ENCODE measurements at regions not wholly inside any gene's neighbourhood (a gene's known extent, or its start where the extent isn't known, plus 50 kb on each side); places are given as distances from the start of the nearest gene placed in this dataset.
A peak's percentile ranks its signal among the peaks of the same experiment; 100 is the strongest.

GRCh38 chr2:65548576-65549256 is 116.3 kb upstream of the SPRED2 start:
- DNase-seq: no peak

GRCh38 chr2:65548064-65548463 is 115.7 kb upstream of the SPRED2 start:
- DNase-seq: no peak

GRCh38 chr2:65545837-65546805 is 113.7 kb upstream of the SPRED2 start:
- DNase-seq: no peak

GRCh38 chr2:65541773-65542172 is 109.4 kb upstream of the SPRED2 start:
- no peak for DNase-seq

GRCh38 chr2:65539633-65540032 is 107.2 kb upstream of the SPRED2 start:
- no peak for DNase-seq

- DNase-seq: no peak
Observed at GRCh38 chr2:65537651-65538385, 105.4 kb upstream of the SPRED2 start.

GRCh38 chr2:65536596-65536995 is 104.2 kb upstream of the SPRED2 start:
- peak; percentile 23 for DNase-seq

- DNase-seq: no peak
Observed at GRCh38 chr2:65532937-65533336, 100.5 kb upstream of the SPRED2 start.

GRCh38 chr2:65532326-65532725 is 99.9 kb upstream of the SPRED2 start:
- no peak for DNase-seq

- no peak for DNase-seq
Observed at GRCh38 chr2:65530547-65531320, 98.3 kb upstream of the SPRED2 start.

- DNase-seq: no peak
Observed at GRCh38 chr2:65529419-65529818, 97.0 kb upstream of the SPRED2 start.

- DNase-seq: no peak
Observed at GRCh38 chr2:65528241-65528574, 95.8 kb upstream of the SPRED2 start.

GRCh38 chr2:65527451-65528240 is 95.2 kb upstream of the SPRED2 start:
- DNase-seq: no peak

GRCh38 chr2:65525616-65526231 is 93.3 kb upstream of the SPRED2 start:
- no peak for DNase-seq

GRCh38 chr2:65522922-65523321 is 90.5 kb upstream of the SPRED2 start:
- no peak for DNase-seq

GRCh38 chr2:65518751-65519150 is 86.4 kb upstream of the SPRED2 start:
- DNase-seq: no peak

GRCh38 chr2:65514555-65515195 is 82.3 kb upstream of the SPRED2 start:
- DNase-seq: peak; percentile 33

GRCh38 chr2:65512783-65513182 is 80.4 kb upstream of the SPRED2 start:
- DNase-seq: no peak

- DNase-seq: no peak
Observed at GRCh38 chr2:65511306-65511705, 78.9 kb upstream of the SPRED2 start.

- DNase-seq: no peak
Observed at GRCh38 chr2:65508225-65508624, 75.8 kb upstream of the SPRED2 start.

Data from activated CD4-positive, alpha-beta T cell treated with anti-CD3 and anti-CD28 coated beads, Interleukin-2, amount 50 U/mL, for 16 hours (primary cell).